ENCODE measurements at regions not wholly inside any gene's neighbourhood (a gene's known extent, or its start where the extent isn't known, plus 50 kb on each side); places are given as distances from the start of the nearest gene placed in this dataset.
"Not testable (repeated sequence)": the region's sequence is repeated elsewhere in the genome, so short reads cannot be mapped to it uniquely, and the experiment has no call there.

GRCh38 chr15:47035475-47036406, 681.6 kb upstream of the SEMA6D start:
- DNase-seq, result no peak

- no peak for DNase-seq
Observed at GRCh38 chr15:47037003-47037402, 680.3 kb upstream of the SEMA6D start.

GRCh38 chr15:47039225-47039624, 678.1 kb upstream of the SEMA6D start:
- no peak for DNase-seq

GRCh38 chr15:47041301-47041700, 676.0 kb upstream of the SEMA6D start:
- no peak for DNase-seq

GRCh38 chr15:47047981-47048380, 669.3 kb upstream of the SEMA6D start:
- not testable (repeated sequence) for DNase-seq

GRCh38 chr15:47066392-47066791, 650.9 kb upstream of the SEMA6D start:
- DNase-seq, result no peak

- DNase-seq, result not testable (repeated sequence)
Observed at GRCh38 chr15:47077846-47078245, 639.5 kb upstream of the SEMA6D start.

- DNase-seq, result no peak
Observed at GRCh38 chr15:47095833-47096232, 621.5 kb upstream of the SEMA6D start.

GRCh38 chr15:47098526-47098925, 618.8 kb upstream of the SEMA6D start:
- DNase-seq, result not testable (repeated sequence)

- DNase-seq, result not testable (repeated sequence)
Observed at GRCh38 chr15:47099801-47100200, 617.5 kb upstream of the SEMA6D start.

- not testable (repeated sequence) for DNase-seq
Observed at GRCh38 chr15:47108800-47109199, 608.5 kb upstream of the SEMA6D start.

GRCh38 chr15:47116698-47117097, 600.6 kb upstream of the SEMA6D start:
- DNase-seq, result no peak

GRCh38 chr15:47119349-47119748, 598.0 kb upstream of the SEMA6D start:
- DNase-seq, result no peak

GRCh38 chr15:47124430-47125102, 592.7 kb upstream of the SEMA6D start:
- no peak for DNase-seq

GRCh38 chr15:47129033-47129432, 588.3 kb upstream of the SEMA6D start:
- DNase-seq, result no peak

- DNase-seq, result not testable (repeated sequence)
Observed at GRCh38 chr15:47131450-47131849, 585.9 kb upstream of the SEMA6D start.

- DNase-seq, result no peak
Observed at GRCh38 chr15:47135267-47135666, 582.0 kb upstream of the SEMA6D start.

GRCh38 chr15:47136236-47136635, 581.1 kb upstream of the SEMA6D start:
- DNase-seq, result no peak

- DNase-seq, result no peak
Observed at GRCh38 chr15:47139965-47140364, 577.3 kb upstream of the SEMA6D start.

GRCh38 chr15:47157827-47158226, 559.5 kb upstream of the SEMA6D start:
- no peak for DNase-seq

- peak; percentile 16 for DNase-seq
Observed at GRCh38 chr15:47158573-47158972, 558.7 kb upstream of the SEMA6D start.

GRCh38 chr15:47177177-47177576, 540.1 kb upstream of the SEMA6D start:
- no peak for DNase-seq

- no peak for DNase-seq
Observed at GRCh38 chr15:47179988-47180387, 537.3 kb upstream of the SEMA6D start.

GRCh38 chr15:47182818-47183217, 534.5 kb upstream of the SEMA6D start:
- DNase-seq, result no peak

Measured in NCI-H345 (cell line).